HG02642 (cell line): ENCODE measurements at regions not wholly inside any gene's neighbourhood (a gene's known extent, or its start where the extent isn't known, plus 50 kb on each side); places are given as distances from the start of the nearest gene placed in this dataset.

ENCODE experiments used
- ATAC-seq: cut with Tn5 transposase; IDR thresholded peaks from one replicate; pipeline ENCODE4 v1.9.1; 2021; ENCODE audit warnings: mild to moderate bottlenecking; ENCODE audit not compliant: unreplicated experiment, poor library complexity

- no peak for ATAC-seq
These were observed 135.1 kb upstream of the SEL1L start for GRCh38 chr14:81668626-81669274.

- ATAC-seq, result no peak
These were observed 135.7 kb upstream of the SEL1L start for GRCh38 chr14:81669308-81669707.

DNA sequence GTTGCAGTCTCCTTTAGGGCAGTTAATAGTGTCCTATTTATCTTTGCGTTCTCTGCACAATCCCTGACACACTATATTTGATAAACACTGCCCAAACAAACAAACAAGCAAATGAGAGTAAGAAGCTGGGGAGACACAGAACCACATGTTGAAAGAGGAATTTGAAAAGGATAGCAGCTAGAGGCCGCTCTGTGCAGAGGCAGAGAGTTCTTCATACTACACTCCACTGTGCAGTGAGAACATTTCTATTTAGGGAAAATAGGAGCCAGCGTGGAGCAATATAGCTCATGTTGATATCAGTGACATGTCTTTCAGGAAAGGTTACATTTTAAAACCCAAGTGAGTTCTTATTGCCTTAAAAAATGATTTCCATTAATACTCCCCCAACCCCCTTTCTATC is 140.3 kb upstream of the SEL1L start:
- ATAC-seq, result no peak

DNA sequence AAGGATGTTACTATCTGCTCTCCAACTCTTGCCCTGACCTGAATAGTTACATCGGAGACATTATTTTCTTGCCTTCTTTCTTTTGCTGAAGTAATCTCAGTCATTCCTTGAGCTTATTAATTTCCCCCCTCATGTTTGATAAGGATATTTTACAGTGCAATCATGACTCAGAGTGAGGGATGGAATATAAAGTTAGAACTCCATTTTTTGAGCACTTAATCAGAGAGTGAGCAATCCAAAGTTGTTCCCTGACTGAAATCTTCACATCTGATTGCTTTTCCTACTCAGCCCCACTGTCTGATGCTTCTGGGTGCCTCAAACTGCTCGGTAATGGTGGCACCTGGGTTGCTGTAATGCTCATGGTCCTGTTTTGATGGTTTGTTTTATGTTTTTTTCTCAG is 142.7 kb upstream of the SEL1L start:
- ATAC-seq, result no peak

- ATAC-seq, result no peak
These were observed 143.2 kb upstream of the SEL1L start for GRCh38 chr14:81676879-81677278.

GRCh38 chr14:81677736-81678135 is 144.1 kb upstream of the SEL1L start:
- no peak for ATAC-seq

DNA sequence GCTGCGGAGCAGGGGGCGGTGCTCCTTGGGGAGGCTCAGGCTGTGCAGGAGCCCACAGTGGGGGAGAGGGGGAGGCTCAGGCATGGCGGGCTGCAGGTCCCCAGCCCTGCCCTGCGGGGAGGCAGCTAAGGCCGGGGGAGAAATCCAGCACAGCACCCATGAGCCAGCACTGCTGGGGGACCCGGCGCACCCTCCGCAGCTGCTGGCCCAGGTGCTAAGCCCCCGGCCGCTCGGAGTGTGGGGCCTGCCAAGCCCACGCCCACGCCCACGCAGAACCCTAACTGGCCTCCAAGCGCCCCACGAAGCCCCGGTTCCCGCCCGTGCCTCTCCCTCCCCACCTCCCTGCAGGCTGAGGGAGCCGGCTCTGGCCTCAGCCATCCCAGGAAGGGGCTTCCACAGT is 145.6 kb upstream of the SEL1L start:
- no peak for ATAC-seq

DNA sequence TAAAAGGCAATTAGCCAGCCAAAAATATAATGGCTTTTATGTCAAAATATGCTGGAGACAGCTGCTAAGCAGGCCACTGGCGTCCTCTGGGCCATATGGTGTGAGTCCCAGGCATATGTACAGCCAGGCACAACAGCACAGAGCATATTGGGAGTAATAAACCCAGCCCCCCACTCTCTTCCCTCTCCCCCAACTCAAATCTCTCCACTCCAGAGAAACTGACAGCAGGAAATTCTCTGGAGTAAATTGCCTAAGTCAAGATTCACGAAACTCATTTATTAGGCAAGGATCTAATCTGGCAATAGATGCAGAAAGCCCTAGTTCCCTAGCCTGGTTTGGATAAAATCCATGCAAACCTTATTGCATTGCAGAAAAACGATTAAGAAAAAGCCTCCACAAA is 147.9 kb upstream of the SEL1L start:
- ATAC-seq, result no peak

- no peak for ATAC-seq
These were observed 148.5 kb upstream of the SEL1L start for GRCh38 chr14:81682134-81682533.

- ATAC-seq, result no peak
These were observed 149.0 kb upstream of the SEL1L start for GRCh38 chr14:81682701-81683100.

DNA sequence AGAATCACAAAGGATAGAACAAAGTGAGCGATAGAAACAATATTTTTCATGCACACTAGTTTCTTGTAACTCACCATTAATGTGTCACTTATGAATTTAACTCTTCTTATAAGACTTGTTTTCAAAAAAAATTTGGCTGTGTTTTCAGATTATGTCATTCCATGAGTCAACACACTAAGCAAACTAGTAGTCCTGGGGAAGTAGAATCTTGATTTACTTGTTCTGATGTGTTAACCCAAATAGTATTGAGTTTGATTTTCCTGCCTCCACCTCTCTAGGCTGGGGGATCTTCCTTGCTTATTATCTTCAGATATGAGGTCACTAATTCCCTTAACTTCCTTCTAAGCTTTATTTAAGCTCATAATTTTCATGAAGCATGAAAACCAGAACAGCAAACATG is 151.0 kb upstream of the SEL1L start:
- ATAC-seq, result no peak

DNA sequence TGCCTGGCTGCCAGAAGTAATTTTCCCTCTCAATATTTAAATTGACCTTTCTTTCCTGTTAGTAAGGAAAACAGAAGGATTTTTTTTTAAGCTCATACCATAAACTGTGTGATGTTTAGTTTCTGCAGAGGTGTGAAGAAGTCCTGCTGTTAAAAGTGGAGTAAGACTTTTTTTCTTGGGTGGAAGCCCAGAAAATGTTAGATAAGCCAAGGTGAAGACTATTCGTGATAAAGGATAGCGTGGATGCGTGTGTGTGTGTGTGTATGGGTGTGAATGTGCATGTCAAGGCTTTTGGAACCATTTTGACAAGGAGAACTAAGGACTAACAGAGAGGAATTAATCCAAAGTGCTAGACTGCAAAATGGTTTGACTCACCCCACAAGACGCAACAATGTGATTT is 152.9 kb upstream of the SEL1L start:
- ATAC-seq, result no peak

DNA sequence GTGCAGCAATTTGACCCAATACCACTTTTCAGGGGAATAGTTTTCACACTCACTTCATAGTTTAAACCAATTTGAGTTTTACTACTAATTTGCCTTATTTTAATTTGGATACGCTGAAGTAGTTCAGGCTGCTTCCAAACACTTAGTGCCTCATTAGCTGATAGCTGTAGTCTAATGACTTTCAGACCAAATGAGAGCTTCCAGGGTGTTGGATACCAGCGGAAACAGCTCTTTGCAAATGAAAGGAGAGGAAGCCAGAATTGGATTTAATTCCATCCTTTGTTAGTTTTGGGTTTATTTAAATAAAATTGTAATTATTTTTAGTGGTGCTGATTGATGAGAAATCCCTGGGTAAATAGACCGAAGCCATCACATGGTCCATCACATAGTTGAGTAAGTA is 158.3 kb upstream of the SEL1L start:
- no peak for ATAC-seq

- ATAC-seq, result no peak
These were observed 160.8 kb upstream of the SEL1L start for GRCh38 chr14:81694419-81694818.

- ATAC-seq, result no peak
These were observed 176.0 kb upstream of the SEL1L start for GRCh38 chr14:81709681-81710080.

DNA sequence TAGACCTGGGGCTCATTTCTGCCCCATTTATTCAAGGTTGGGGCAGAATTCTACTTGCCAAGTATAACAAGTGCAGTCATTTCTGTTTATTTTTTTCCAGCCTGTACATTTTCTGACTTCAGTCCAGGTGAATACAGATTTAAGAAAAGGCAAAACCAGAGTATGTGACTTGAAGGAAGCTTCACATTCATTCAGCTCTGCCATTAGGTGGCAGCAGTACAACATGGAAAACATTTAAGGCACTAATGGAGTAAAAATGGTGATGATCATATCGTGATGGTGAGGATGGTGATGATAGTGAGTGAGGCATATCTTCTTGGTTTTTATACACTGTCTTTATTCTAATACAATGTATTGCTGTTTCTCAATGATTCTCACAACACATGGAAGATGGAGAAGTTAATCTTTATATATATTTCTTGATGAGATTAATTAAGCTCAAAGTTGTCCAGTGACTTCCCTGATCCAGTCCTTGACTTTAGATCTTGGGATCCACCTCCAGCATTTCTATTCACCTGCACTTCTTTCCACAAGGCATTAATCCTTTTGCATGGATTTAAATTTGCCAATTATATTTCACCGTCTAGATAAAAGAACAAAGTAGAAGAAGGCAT is 176.7 kb upstream of the SEL1L start:
- no peak for ATAC-seq

DNA sequence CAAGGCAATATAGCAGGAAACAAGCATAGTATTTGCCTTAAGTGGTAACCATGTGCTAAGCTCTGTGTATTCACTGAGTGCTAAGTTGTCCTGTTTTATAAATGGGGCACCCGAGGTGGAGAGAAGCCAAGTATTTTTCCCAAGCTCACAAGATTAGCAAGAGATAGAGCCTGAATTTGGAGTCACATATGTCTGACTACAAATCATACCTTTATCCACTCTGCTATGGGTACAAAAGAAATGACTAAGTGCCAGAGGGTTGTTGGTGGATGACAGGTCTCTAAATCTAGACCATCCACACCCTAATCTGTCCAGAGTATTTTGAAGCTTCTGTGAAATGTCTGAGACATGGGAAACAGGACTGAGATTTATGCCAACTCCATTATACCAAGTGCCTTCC is 182.1 kb upstream of the SEL1L start:
- ATAC-seq, result no peak

GRCh38 chr14:81716953-81717352 is 183.3 kb upstream of the SEL1L start:
- no peak for ATAC-seq

DNA sequence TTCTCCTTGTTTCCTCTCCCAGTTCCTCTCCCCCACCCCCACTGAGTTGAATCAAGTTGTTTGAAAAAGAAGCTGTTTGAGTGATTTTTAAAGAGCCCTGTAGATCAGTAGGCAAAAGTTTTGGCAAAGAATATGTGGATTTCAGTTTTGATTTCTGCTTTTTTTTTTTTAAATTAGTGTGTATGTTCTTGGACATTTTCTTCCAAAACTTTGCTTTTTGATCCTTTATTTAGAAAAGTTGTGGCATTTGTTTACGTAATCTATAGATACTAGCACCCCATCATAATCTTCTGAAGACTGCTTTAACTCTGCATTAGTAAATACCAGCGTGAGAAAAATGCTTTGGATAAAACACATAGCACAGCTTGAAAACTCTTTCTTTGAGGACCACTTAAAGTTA is 190.3 kb upstream of the SEL1L start:
- ATAC-seq, result no peak

DNA sequence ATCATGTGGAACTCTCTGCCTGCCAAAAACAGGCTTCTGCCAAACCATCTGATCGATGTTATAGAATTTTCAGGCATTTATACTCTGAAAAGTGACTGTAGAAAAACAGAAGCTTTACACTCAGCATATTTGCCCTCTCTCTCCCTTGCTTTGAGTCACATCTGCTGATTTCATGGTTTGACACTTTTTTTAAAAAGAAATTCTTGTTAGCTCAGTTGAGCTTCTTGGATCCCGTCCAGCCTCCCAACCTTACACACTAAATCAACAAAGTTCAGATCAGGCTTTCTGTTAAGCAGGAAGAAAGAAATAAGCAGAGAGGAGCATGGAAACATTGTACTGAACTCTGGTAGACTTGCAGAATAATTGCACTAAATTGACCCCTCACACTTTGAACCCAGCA is 193.6 kb upstream of the SEL1L start:
- no peak for ATAC-seq

GRCh38 chr14:81728447-81728846 is 194.8 kb upstream of the SEL1L start:
- ATAC-seq, result no peak

DNA sequence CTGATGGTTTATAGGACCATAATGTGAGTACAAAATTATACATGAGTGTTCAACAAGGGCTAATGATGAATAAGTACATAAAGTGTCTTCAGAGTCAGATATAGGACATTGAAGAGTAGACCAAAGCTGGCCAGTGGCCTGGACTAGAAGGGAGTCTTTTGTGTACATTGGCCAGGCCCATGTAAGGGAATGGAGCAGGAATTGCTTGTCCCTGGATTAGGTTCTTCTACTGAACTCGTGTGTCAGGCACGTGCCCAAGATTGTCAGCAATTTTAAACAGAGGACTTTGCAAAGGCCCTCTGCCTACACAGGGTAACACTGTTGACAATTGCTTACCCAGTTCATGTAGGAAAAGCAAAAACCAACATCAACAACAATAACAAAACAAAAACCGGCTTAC is 196.0 kb upstream of the SEL1L start:
- ATAC-seq, result no peak
